ENCODE measurements at regions not wholly inside any gene's neighbourhood (a gene's known extent, or its start where the extent isn't known, plus 50 kb on each side); places are given as distances from the start of the nearest gene placed in this dataset.

DNA sequence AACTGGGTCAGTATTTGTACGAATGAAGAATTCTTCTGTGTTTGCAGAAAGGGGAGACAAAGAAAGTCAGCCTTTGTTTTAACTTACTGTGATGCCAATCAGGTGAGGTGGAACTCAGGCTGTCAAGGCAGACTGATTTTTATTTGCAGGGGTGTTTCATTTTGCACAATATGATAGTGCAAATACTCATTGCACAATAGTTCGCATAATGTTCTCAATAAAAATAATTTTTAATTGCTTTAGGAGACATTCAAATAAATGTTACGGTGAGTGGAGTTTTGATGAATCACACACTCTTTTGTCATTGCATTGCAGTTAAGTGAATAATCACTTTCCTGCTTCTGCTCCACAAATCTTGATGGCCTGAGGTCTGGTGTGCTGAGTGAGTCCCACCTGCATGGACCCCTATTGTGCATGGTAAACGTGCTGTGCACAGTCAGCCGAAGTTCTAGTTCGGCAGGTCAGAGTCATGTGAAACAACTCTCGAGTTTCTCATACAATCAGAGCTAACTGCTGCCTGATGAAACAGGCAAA lies 141.3 kb upstream of the FZD8 start:
- Histone ChIP-seq H3K9ac (ENCODE audit: low read length) (no peak overlapping the region), H2AFZ (ENCODE audit: low read depth, low read length, poor library complexity, severe bottlenecking) (no peak overlapping the region), H3K9me3 (ENCODE audit: control insufficient read depth in 1 of 2, insufficient read depth in 1 of 2, low read depth in 1 of 2, low read length in 2 of 2) (no peaks in the 10 kb centered on the region), H3K27ac (ENCODE audit: low read depth, low read length) (no peak overlapping the region), H3K36me3 (ENCODE audit: control insufficient read depth in 1 of 2, insufficient read depth in 2 of 2, low read length in 2 of 2) (no peaks in the 10 kb centered on the region), H4K20me1 (ENCODE audit: insufficient read depth) (no peaks in the 10 kb centered on the region), H3K4me3 (replicated peaks in 1 of 2; ENCODE audit: low read depth in 1 of 2, low read length in 2 of 2) (no peak overlapping the region), H3K4me1 (ENCODE audit: control insufficient read depth in 1 of 2, insufficient read depth in 2 of 2, low read length in 2 of 2) (no peaks in the 10 kb centered on the region), H3K27me3 (ENCODE audit: insufficient read depth, low read length) (no peaks in the 10 kb centered on the region), H3K79me2 (ENCODE audit: insufficient read depth, low read length) (no peaks in the 10 kb centered on the region), H3K9me2 (ENCODE audit: insufficient read depth) (no peaks in the 10 kb centered on the region), H3K4me2 (ENCODE audit: low read length) (no peak overlapping the region)
- no TSS peak for BruUV-seq (replicated peaks)
- TF ChIP-seq POLR2A (IDR thresholded peaks at IDR 0.05; ENCODE audit: borderline replicate concordance, extremely low read depth, insufficient read depth, insufficient read length) (no peak), JUND (IDR thresholded peaks at IDR 0.05) (no peak), ZBTB33 (IDR thresholded peaks at IDR 0.05; ENCODE audit: extremely low read depth, insufficient replicate concordance, low read length) (no peak), POLR2AphosphoS5 (IDR thresholded peaks at IDR 0.05; ENCODE audit: low read depth, low read length) (no peak), CBX3 (IDR thresholded peaks at IDR 0.05; ENCODE audit: low read depth) (no peak), CTCF (IDR thresholded peaks at IDR 0.05 in 2 of 3, conservative IDR thresholded peaks at IDR 0.05 in 1 of 3; ENCODE audit: borderline replicate concordance in 1 of 3, insufficient read depth in 1 of 3, low read depth in 2 of 3, low read length in 2 of 3) (no peak), EGR1 (IDR thresholded peaks at IDR 0.05; ENCODE audit: low read depth) (no peak), SRF (IDR thresholded peaks at IDR 0.05; ENCODE audit: low read depth) (no peak), CEBPB (IDR thresholded peaks at IDR 0.05; ENCODE audit: low read depth) (no peak), REST (IDR thresholded peaks at IDR 0.05; ENCODE audit: low read depth) (no peak), RAD21 (IDR thresholded peaks at IDR 0.05; ENCODE audit: low read depth) (no peak), YY1 (IDR thresholded peaks at IDR 0.05; ENCODE audit: extremely low read depth, insufficient replicate concordance, low read depth, low read length) (no peak), ZNF274 (IDR thresholded peaks at IDR 0.05; ENCODE audit: low read depth, low read length) (no peak), SIN3A (IDR thresholded peaks at IDR 0.05; ENCODE audit: low read depth) (no peak), SP1 (IDR thresholded peaks at IDR 0.05; ENCODE audit: low read depth) (no peak), ELF1 (IDR thresholded peaks at IDR 0.05; ENCODE audit: borderline replicate concordance, low read depth) (no peak)
- TF ChIP-seq, protein P1, sequence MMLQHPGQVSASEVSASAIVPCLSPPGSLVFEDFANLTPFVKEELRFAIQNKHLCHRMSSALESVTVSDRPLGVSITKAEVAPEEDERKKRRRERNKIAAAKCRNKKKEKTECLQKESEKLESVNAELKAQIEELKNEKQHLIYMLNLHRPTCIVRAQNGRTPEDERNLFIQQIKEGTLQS (IDR thresholded peaks at IDR 0.05), result no peak
- TF ChIP-seq, protein P2, sequence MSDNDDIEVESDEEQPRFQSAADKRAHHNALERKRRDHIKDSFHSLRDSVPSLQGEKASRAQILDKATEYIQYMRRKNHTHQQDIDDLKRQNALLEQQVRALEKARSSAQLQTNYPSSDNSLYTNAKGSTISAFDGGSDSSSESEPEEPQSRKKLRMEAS (IDR thresholded peaks at IDR 0.05), result no peak
- ChIA-PET POLR2A (no interaction called here), CTCF (interaction anchor here (1.4 kb wide), 1 partner anchor 148 kb away, joined by 3 read pairs; no protein-coding TSS in a partner anchor), RAD21 (ENCODE audit: low non-redundant PET in 1 of 2, low total read pairs in 2 of 2, uncharacterized antibody in 2 of 2, unreplicated experiment in 2 of 2) (no interaction called here)
- ATAC-seq (no peak), DNase-seq (ENCODE audit: low read depth, low spot score) (no peak)
- intact Hi-C loops (cut with micrococcal nuclease), result no loop called here
